ENCODE measurements at regions not wholly inside any gene's neighbourhood (a gene's known extent, or its start where the extent isn't known, plus 50 kb on each side); places are given as distances from the start of the nearest gene placed in this dataset.
"Not testable (repeated sequence)": the region's sequence is repeated elsewhere in the genome, so short reads cannot be mapped to it uniquely, and the experiment has no call there.

- no peak for DNase-seq (ENCODE audit: low spot score)
- peaks cover 5 to 49% (median 27%) of the 10 kb centered on the region in 4 donors for H3K4me1 ChIP-seq (ENCODE audit: control insufficient read depth in 4 of 4, insufficient read depth in 4 of 4, low read length in 3 of 4)
- no peaks in the 10 kb centered on the region for H3K27me3 ChIP-seq (ENCODE audit: control insufficient read depth in 4 of 4, insufficient read depth in 4 of 4, low read length in 3 of 4)
- no peak overlapping the region for H3K27ac ChIP-seq (ENCODE audit: low read depth in 1 of 2, low read length in 2 of 2)
- no peak overlapping the region for H3K4me3 ChIP-seq (ENCODE audit: low read depth in 1 of 3, low read length in 3 of 3)
- TF ChIP-seq HNF4A (conservative IDR thresholded peaks at IDR 0.05) (no peak), HNF4G (IDR thresholded peaks at IDR 0.05) (no peak), FOXA2 (IDR thresholded peaks at IDR 0.05) (no peak), CTCF (IDR thresholded peaks at IDR 0.05; ENCODE audit: low read depth, low read length, missing input control) (no peak), ZBTB33 (IDR thresholded peaks at IDR 0.05) (no peak), GABPA (IDR thresholded peaks at IDR 0.05 in 1 of 2, conservative IDR thresholded peaks at IDR 0.05 in 1 of 2) (no peak), RXRA (IDR thresholded peaks at IDR 0.05) (no peak), FOXA1 (IDR thresholded peaks at IDR 0.05) (no peak), MAX (IDR thresholded peaks at IDR 0.05) (no peak), TAF1 (conservative IDR thresholded peaks at IDR 0.05) (no peak), YY1 (IDR thresholded peaks at IDR 0.05) (no peak), EGR1 (IDR thresholded peaks at IDR 0.05; ENCODE audit: low read depth in 2 of 2) (no peak), JUND (IDR thresholded peaks at IDR 0.05) (no peak)
- TF ChIP-seq, protein P1, sequence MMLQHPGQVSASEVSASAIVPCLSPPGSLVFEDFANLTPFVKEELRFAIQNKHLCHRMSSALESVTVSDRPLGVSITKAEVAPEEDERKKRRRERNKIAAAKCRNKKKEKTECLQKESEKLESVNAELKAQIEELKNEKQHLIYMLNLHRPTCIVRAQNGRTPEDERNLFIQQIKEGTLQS (IDR thresholded peaks at IDR 0.05), result no peak
- WGBS, result 88% methylated on average over 9 of the region's 9 CpGs
- peaks cover 0 to 3% (median under 1%) of the 10 kb centered on the region in 4 donors for H3K36me3 ChIP-seq (ENCODE audit: control insufficient read depth in 4 of 4, insufficient read depth in 3 of 4, low read depth in 1 of 4, low read length in 3 of 4)
- H3K9me3 ChIP-seq (ENCODE audit: control insufficient read depth in 4 of 4, low read length in 3 of 4), result no peaks in the 10 kb centered on the region
- no peak overlapping the region for H3K9ac ChIP-seq (ENCODE audit: low read depth in 1 of 2, low read length in 2 of 2)
Observed at GRCh38 chr15:69565066-69565655, 112.5 kb downstream of the RPLP1 start.

GRCh38 chr15:69567238-69567760, 114.7 kb downstream of the RPLP1 start:
- not testable (repeated sequence) for H3K27me3 ChIP-seq (ENCODE audit: control insufficient read depth in 4 of 4, insufficient read depth in 4 of 4, low read length in 3 of 4); DNase-seq (ENCODE audit: low spot score); H3K9me3 ChIP-seq (ENCODE audit: control insufficient read depth in 4 of 4, low read length in 3 of 4); H3K4me3 ChIP-seq (ENCODE audit: low read depth in 1 of 3, low read length in 3 of 3); H3K9ac ChIP-seq (ENCODE audit: low read depth in 1 of 2, low read length in 2 of 2); H3K36me3 ChIP-seq (ENCODE audit: control insufficient read depth in 4 of 4, insufficient read depth in 3 of 4, low read depth in 1 of 4, low read length in 3 of 4); H3K27ac ChIP-seq (ENCODE audit: low read depth in 1 of 2, low read length in 2 of 2)
- 96% methylated on average over 31 of the region's 31 CpGs for WGBS
- H3K4me1 ChIP-seq (ENCODE audit: control insufficient read depth in 4 of 4, insufficient read depth in 4 of 4, low read length in 3 of 4), result peaks cover 3 to 32% (median 14%) of the 10 kb centered on the region in 4 donors

Measured in liver (tissue), 8 donors.